NCI-H345 (cell line): ENCODE measurements at regions not wholly inside any gene's neighbourhood (a gene's known extent, or its start where the extent isn't known, plus 50 kb on each side); places are given as distances from the start of the nearest gene placed in this dataset.

ENCODE experiments used
- DNase-seq: peaks from one replicate; lab custom pipeline; 2025; lab: John Stamatoyannopoulos, UW

GRCh38 chr6:88339761-88340160 is 173.6 kb upstream of the CNR1 start:
- no peak for DNase-seq

- no peak for DNase-seq
Measured at GRCh38 chr6:88321306-88321705, 155.2 kb upstream of the CNR1 start.

- DNase-seq, result no peak
Measured at GRCh38 chr6:88311561-88311960, 145.4 kb upstream of the CNR1 start.

- no peak for DNase-seq
Measured at GRCh38 chr6:88304520-88304919, 138.4 kb upstream of the CNR1 start.

- no peak for DNase-seq
Measured at GRCh38 chr6:88302769-88303225, 136.7 kb upstream of the CNR1 start.

GRCh38 chr6:88301888-88302768 is 136.0 kb upstream of the CNR1 start:
- DNase-seq, result no peak

- DNase-seq, result no peak
Measured at GRCh38 chr6:88301256-88301655, 135.1 kb upstream of the CNR1 start.

GRCh38 chr6:88298066-88298845 is 132.1 kb upstream of the CNR1 start:
- no peak for DNase-seq

GRCh38 chr6:88296694-88297093 is 130.5 kb upstream of the CNR1 start:
- no peak for DNase-seq

GRCh38 chr6:88295663-88296062 is 129.5 kb upstream of the CNR1 start:
- DNase-seq, result no peak

- no peak for DNase-seq
Measured at GRCh38 chr6:88294702-88295101, 128.6 kb upstream of the CNR1 start.

- no peak for DNase-seq
Measured at GRCh38 chr6:88290411-88290810, 124.3 kb upstream of the CNR1 start.

- DNase-seq, result no peak
Measured at GRCh38 chr6:88287696-88288095, 121.5 kb upstream of the CNR1 start.

GRCh38 chr6:88276331-88276730 is 110.2 kb upstream of the CNR1 start:
- no peak for DNase-seq

GRCh38 chr6:88268508-88268907 is 102.4 kb upstream of the CNR1 start:
- no peak for DNase-seq

GRCh38 chr6:88266126-88266525 is 100.0 kb upstream of the CNR1 start:
- no peak for DNase-seq

- no peak for DNase-seq
Measured at GRCh38 chr6:88263591-88263990, 97.4 kb upstream of the CNR1 start.

GRCh38 chr6:88262332-88262731 is 96.2 kb upstream of the CNR1 start:
- no peak for DNase-seq

GRCh38 chr6:88251301-88251700 is 85.2 kb upstream of the CNR1 start:
- DNase-seq, result peak; percentile 22

GRCh38 chr6:88248709-88249321 is 82.7 kb upstream of the CNR1 start:
- DNase-seq, result no peak

- DNase-seq, result no peak
Measured at GRCh38 chr6:88246654-88247053, 80.5 kb upstream of the CNR1 start.

GRCh38 chr6:88244721-88245120 is 78.6 kb upstream of the CNR1 start:
- DNase-seq, result no peak

GRCh38 chr6:88238901-88239300 is 72.8 kb upstream of the CNR1 start:
- DNase-seq, result no peak
